ENCODE measurements at regions not wholly inside any gene's neighbourhood (a gene's known extent, or its start where the extent isn't known, plus 50 kb on each side); places are given as distances from the start of the nearest gene placed in this dataset.

- peak; percentile 95 for TF ChIP-seq E2F3 (CRISPR knock-in tag; IDR thresholded peaks at IDR 0.05)
- TF ChIP-seq MCM2 (IDR thresholded peaks at IDR 0.05; ENCODE audit: low read depth), result no peak
- TF ChIP-seq, protein P1, sequence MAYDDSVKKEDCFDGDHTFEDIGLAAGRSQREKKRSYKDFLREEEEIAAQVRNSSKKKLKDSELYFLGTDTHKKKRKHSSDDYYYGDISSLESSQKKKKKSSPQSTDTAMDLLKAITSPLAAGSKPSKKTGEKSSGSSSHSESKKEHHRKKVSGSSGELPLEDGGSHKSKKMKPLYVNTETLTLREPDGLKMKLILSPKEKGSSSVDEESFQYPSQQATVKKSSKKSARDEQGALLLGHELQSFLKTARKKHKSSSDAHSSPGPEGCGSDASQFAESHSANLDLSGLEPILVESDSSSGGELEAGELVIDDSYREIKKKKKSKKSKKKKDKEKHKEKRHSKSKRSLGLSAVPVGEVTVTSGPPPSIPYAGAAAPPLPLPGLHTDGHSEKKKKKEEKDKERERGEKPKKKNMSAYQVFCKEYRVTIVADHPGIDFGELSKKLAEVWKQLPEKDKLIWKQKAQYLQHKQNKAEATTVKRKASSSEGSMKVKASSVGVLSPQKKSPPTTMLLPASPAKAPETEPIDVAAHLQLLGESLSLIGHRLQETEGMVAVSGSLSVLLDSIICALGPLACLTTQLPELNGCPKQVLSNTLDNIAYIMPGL (CRISPR knock-in tag; IDR thresholded peaks at IDR 0.05), result no peak
- peak; percentile 96 for TF ChIP-seq ZNF41 (CRISPR knock-in tag; conservative IDR thresholded peaks at IDR 0.05)
- no peak for TF ChIP-seq CBX5 (IDR thresholded peaks at IDR 0.05; ENCODE audit: borderline replicate concordance, low read depth)
- TF ChIP-seq SMAD3 (CRISPR knock-in tag; conservative IDR thresholded peaks at IDR 0.05), result peak; percentile 99
- TF ChIP-seq SMAD4 (CRISPR knock-in tag; conservative IDR thresholded peaks at IDR 0.05), result peak; percentile 99
- TF ChIP-seq GATAD2A (IDR thresholded peaks at IDR 0.05), result 0 out of 2 replicates have a peak, but pooled peaks have one; percentile 15
- TF ChIP-seq, protein P2, sequence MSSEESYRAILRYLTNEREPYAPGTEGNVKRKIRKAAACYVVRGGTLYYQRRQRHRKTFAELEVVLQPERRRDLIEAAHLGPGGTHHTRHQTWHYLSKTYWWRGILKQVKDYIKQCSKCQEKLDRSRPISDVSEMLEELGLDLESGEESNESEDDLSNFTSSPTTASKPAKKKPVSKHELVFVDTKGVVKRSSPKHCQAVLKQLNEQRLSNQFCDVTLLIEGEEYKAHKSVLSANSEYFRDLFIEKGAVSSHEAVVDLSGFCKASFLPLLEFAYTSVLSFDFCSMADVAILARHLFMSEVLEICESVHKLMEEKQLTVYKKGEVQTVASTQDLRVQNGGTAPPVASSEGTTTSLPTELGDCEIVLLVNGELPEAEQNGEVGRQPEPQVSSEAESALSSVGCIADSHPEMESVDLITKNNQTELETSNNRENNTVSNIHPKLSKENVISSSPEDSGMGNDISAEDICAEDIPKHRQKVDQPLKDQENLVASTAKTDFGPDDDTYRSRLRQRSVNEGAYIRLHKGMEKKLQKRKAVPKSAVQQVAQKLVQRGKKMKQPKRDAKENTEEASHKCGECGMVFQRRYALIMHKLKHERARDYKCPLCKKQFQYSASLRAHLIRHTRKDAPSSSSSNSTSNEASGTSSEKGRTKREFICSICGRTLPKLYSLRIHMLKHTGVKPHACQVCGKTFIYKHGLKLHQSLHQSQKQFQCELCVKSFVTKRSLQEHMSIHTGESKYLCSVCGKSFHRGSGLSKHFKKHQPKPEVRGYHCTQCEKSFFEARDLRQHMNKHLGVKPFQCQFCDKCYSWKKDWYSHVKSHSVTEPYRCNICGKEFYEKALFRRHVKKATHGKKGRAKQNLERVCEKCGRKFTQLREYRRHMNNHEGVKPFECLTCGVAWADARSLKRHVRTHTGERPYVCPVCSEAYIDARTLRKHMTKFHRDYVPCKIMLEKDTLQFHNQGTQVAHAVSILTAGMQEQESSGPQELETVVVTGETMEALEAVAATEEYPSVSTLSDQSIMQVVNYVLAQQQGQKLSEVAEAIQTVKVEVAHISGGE (CRISPR knock-in tag; IDR thresholded peaks at IDR 0.05), result peak in 1 of 3 experiments; percentile 84; a peak in 2 of 6 replicates
- 0 out of 4 replicates have a peak, but pooled peaks of 1 of the 2 experiments have one; percentile 30 for TF ChIP-seq FOXK2 (conservative IDR thresholded peaks at IDR 0.05 in 1 of 2, IDR thresholded peaks at IDR 0.05 in 1 of 2; ENCODE audit: low read depth in 2 of 2)
- no peak for TF ChIP-seq XRCC5 (IDR thresholded peaks at IDR 0.05; ENCODE audit: low read depth, low read length)
- TF ChIP-seq TAL1 (IDR thresholded peaks at IDR 0.05), result no peak
- TF ChIP-seq TRIM24 (IDR thresholded peaks at IDR 0.05), result no peak
- no peak for TF ChIP-seq ZNF143 (CRISPR knock-in tag; IDR thresholded peaks at IDR 0.05)
- no peak for TF ChIP-seq SAFB2 (IDR thresholded peaks at IDR 0.05; ENCODE audit: borderline replicate concordance, low read depth, low read length, severe bottlenecking)
- no peak for TF ChIP-seq ZNF274 (IDR thresholded peaks at IDR 0.05; ENCODE audit: borderline replicate concordance, low read depth, low read length)
- no peak for TF ChIP-seq CAMTA2 (CRISPR knock-in tag; conservative IDR thresholded peaks at IDR 0.05)
- 0 out of 2 replicates have a peak, but pooled peaks have one; percentile 25 for TF ChIP-seq MEF2A (IDR thresholded peaks at IDR 0.05; ENCODE audit: control insufficient read depth, low read depth, low read length)
- TF ChIP-seq, protein P3, sequence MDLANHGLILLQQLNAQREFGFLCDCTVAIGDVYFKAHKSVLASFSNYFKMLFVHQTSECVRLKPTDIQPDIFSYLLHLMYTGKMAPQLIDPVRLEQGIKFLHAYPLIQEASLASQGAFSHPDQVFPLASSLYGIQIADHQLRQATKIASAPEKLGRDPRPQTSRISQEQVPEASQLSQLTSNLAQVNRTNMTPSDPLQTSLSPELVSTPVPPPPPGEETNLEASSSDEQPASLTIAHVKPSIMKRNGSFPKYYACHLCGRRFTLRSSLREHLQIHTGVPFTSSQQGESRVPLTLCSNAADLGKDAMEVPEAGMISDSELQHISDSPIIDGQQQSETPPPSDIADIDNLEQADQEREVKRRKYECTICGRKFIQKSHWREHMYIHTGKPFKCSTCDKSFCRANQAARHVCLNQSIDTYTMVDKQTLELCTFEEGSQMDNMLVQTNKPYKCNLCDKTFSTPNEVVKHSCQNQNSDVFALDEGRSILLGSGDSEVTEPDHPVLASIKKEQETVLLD (IDR thresholded peaks at IDR 0.05), result no peak
- TF ChIP-seq MED1 (CRISPR knock-in tag; IDR thresholded peaks at IDR 0.05; ENCODE audit: borderline replicate concordance), result no peak
- peak; percentile 98 for TF ChIP-seq MECOM (CRISPR knock-in tag; IDR thresholded peaks at IDR 0.05)
- TF ChIP-seq ELF1 (tag; IDR thresholded peaks at IDR 0.05), result no peak
Observed at GRCh38 chr2:47297767-47298425, 71.2 kb upstream of the EPCAM start (continued).

All from K562 (cell line).